Suppressor macrophage treated with lipopolysaccharide for 1 hour (primary cell): ENCODE measurements at regions not wholly inside any gene's neighbourhood (a gene's known extent, or its start where the extent isn't known, plus 50 kb on each side); places are given as distances from the start of the nearest gene placed in this dataset.
"Not testable (repeated sequence)": the region's sequence is repeated elsewhere in the genome, so short reads cannot be mapped to it uniquely, and the experiment has no call there.

ENCODE experiments used
- DNase-seq, 3 donors: peaks; one replicate each; pipeline ENCODE4 v3.0.0-alpha.2; 2020 to 2022

GRCh38 chr7:106448346-106448991 lies 163.7 kb upstream of the NAMPT start:
- DNase-seq: peak in 1 of 3 donors; percentile 35

GRCh38 chr7:106447318-106447847 lies 162.6 kb upstream of the NAMPT start:
- no peak for DNase-seq

GRCh38 chr7:106445366-106445765 lies 160.6 kb upstream of the NAMPT start:
- not testable (repeated sequence) for DNase-seq

GRCh38 chr7:106444068-106444655 lies 159.4 kb upstream of the NAMPT start:
- no peak for DNase-seq

GRCh38 chr7:106443156-106443555 lies 158.4 kb upstream of the NAMPT start:
- no peak for DNase-seq

- no peak for DNase-seq
These were observed 157.7 kb upstream of the NAMPT start for GRCh38 chr7:106442476-106442875.

GRCh38 chr7:106441343-106441742 lies 156.6 kb upstream of the NAMPT start:
- DNase-seq: not testable (repeated sequence)

GRCh38 chr7:106436933-106437332 lies 152.2 kb upstream of the NAMPT start:
- not testable (repeated sequence) for DNase-seq

GRCh38 chr7:106433377-106433776 lies 148.6 kb upstream of the NAMPT start:
- no peak for DNase-seq

GRCh38 chr7:106430535-106431455 lies 146.0 kb upstream of the NAMPT start:
- peak in 1 of 3 donors; percentile 16 for DNase-seq

- no peak for DNase-seq
These were observed 145.3 kb upstream of the NAMPT start for GRCh38 chr7:106430103-106430502.

- no peak for DNase-seq
These were observed 142.0 kb upstream of the NAMPT start for GRCh38 chr7:106426803-106427202.

GRCh38 chr7:106425017-106425719 lies 140.4 kb upstream of the NAMPT start:
- peak; percentile 94 to 100 (median 99) for DNase-seq

- DNase-seq: no peak
These were observed 139.8 kb upstream of the NAMPT start for GRCh38 chr7:106424476-106425016.

GRCh38 chr7:106423821-106424475 lies 139.2 kb upstream of the NAMPT start:
- DNase-seq: no peak

- DNase-seq: no peak
These were observed 138.3 kb upstream of the NAMPT start for GRCh38 chr7:106423111-106423510.

- peak; percentile 85 to 94 (median 88) for DNase-seq
These were observed 136.5 kb upstream of the NAMPT start for GRCh38 chr7:106421181-106421762.

- DNase-seq: peak in 2 of 3 donors; percentile 37 to 45
These were observed 136.0 kb upstream of the NAMPT start for GRCh38 chr7:106420736-106421135.

- DNase-seq: no peak
These were observed 135.4 kb upstream of the NAMPT start for GRCh38 chr7:106420210-106420609.

- no peak for DNase-seq
These were observed 134.8 kb upstream of the NAMPT start for GRCh38 chr7:106419455-106420182.

- DNase-seq: peak in 2 of 3 donors; percentile 37 to 45
These were observed 133.7 kb upstream of the NAMPT start for GRCh38 chr7:106418526-106418925.
